DMS53 (cell line): ENCODE measurements at regions not wholly inside any gene's neighbourhood (a gene's known extent, or its start where the extent isn't known, plus 50 kb on each side); places are given as distances from the start of the nearest gene placed in this dataset.

Experiments
- DNase-seq: peaks from one replicate; lab custom pipeline; 2025; lab: John Stamatoyannopoulos, UW

DNA sequence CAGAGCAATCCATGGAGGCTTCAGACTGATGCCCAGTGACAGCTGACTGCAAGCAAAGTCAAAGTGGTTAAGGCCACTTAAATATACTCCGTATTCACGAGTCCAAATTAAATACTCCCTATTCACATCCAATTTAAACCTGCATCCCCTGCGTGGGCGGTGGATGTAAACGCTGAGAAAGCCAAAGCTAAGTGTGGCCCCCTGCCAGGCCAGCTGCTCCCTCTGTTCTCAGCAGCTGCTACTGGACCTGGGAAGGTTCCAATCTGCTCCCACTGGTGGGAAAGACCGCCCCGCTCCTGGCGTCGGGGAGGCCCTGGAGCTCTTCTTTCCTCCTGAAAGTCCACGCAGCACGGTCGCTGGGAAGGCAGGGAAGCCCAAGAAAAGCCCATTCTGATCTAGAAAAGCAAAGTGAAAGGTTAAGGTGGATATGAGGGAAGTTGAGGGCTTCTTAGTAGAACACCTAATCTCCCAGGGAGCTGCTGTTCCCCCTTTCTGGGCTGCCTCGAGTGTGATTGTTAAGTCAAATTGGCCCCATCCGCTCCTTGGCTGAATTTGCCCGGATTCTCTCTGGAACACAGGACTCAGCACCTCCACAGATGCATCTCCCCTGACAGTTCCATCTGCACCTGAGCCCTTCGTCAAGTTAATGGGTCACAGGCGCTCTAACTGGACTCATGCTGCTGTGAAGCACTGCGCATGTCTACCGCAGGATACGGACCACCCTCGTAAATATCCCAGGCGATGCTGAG, 205.5 kb downstream of the USP12 start:
- DNase-seq = peak; percentile 78

DNA sequence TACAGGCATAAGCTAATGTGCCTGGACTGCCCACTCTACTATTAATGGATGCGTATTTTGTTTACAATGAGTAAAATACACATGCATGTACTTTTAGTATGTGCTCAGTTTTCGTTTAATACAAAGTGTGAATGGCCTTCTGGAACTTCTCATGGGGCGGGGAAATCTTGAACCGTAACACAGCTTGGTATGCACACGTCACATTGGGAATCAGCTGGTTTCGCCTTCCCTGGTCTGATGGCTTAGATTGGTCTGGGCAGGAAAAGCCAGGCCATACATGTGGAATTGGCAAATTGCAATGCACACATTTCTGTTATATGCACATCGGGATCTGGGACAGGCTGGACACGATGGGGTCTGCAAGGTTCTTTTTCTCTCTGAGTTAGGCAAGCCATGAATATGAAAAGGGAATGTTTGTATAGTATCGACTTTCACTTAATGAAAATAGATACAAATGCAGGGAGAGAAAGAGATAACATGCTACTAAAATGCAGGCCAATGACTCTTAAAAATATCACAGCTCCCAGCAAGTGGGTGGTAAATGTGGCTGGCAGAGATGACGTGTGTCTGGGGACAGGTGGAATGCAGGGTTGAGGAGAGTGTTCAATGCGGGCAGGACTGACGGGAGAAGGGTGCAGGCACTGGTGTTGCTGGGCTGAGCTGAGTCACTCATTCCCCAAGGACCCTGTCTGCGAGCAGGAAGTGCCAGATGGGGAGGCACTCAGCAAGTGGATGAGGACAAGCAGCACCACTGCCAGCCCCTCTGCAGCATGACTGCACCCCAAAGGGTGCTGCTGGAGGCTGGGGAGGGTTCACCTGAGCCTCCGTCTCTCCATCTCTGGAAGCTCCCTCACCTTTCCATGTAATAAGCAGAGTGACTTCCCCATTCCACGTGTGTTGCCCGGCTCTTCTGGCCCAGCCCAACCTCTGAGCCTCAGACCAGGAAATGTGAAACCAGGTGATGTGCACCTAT, 204.0 kb upstream of the GPR12 start:
- DNase-seq = peak; percentile 97

DNA sequence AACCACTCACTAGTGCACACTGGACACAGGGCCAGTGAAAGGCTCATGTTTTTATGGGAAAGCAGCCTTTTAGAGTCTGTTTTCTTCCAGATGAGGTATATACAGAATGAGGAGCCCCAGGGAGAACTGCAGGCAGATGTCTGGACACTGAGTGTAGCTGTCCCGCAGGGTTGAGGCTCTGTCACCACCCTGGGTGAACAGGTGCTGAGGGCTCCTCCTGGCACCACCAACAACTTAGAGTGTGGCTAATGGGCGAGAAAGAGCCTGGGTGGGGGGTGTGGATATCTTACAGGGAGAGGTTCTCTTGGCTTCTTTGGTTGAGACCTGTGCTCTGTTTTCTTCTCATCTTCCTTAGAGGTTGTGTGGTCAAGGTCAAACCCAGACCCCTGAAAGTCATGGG, 202.1 kb upstream of the GPR12 start:
- DNase-seq = peak; percentile 82

DNA sequence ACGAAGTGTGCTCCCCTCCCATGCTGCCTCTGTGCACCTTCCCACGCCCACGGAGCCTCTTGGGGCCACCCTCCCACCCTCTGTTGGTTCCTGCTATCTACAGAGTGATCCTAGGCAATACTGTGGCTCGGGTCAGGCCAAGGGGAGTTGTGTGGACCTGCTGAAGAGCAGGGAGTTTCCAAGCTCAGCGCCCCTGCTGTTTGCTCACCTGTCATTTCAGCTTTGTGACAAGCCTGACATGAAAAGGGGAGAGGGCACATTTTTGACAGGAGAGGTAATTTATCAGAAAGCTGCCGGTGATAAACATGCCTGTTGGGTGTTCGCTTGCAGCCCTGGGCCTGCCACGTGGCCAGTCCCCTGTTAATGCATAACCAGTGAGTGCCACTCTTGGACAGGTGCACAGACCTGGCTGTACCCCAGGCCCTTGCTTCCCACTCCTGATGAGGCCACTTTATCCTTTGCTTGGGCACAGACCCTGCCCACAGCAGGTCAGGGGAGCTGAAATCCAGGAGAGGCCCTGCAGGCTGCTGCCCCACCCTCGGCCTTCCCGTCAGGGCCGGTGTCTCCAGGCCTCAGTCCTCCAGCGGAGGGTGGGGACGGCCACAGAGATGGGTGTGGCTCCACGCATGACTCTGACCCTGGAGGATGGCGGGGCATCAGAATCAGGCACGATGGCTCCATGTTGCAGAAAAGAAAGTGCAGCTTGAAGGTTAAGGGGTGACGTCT, 201.5 kb upstream of the GPR12 start:
- DNase-seq = peak; percentile 99

DNA sequence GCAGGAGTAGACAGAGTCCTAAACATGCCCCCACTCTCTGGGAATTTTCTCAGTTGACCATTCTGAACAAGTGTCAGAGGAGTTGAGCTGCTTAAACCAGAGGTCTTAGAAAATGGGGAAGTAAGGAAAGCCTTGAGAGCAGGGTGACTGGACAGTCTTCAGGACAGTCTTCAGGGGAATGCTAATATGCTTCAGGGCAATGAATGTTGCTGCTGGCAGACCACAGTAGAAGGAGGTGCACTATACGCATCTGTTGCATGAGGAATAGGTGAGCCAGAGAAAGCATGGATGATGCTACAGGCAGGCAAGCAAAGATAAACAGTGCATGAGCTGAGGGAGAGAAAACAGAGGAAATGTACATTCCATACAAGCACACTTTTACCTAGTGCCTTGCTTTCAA, 196.6 kb upstream of the GPR12 start:
- DNase-seq = no peak

DNA sequence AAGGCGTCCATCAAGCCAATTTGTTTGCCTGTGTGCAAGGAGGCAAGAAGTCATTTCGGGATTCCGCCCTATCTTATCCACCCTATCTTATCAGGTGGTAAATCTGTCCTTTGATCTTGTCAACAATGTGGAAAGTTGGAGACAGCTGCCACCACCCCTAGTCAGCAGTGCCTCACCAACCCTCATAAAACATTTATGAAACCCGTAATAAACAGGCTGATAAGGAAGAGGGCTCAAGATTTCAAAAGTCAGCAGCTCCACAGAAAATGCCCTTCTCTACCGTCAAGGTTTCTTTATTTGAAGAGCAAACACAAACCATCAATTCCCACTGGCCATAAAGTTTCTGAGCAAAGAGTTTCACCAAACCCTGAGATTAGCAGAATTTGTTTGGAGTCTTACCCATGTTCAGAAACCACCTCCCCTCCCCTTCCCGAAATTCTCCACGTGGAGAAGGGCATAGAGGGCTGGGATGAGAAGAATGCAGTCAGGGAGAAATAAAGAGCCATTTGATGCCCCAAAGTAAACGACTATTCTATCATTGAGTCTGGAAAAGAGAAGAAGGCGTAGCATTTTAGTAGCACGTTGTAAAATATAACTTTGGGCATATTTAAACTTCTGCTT, 196.0 kb upstream of the GPR12 start:
- DNase-seq = no peak

DNA sequence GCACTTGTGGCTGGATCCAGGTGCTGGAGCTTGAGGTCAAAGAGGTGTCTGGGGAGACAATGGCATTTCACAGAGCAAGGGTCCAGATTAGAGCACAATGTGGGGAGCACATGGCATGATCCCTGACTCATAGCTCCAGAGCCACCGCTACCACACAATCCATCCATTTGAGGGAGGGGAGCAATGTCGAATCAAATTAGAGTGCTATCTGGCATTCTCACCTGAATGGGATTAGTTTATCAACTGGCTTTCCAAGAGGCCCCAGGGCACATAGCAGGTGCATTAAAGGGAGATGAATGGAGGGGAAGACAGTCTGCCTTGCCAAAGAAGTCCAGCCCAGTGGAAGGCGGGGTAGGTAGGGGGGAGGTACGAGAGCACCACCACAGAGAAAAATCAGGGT, 194.4 kb upstream of the GPR12 start:
- no peak for DNase-seq

DNA sequence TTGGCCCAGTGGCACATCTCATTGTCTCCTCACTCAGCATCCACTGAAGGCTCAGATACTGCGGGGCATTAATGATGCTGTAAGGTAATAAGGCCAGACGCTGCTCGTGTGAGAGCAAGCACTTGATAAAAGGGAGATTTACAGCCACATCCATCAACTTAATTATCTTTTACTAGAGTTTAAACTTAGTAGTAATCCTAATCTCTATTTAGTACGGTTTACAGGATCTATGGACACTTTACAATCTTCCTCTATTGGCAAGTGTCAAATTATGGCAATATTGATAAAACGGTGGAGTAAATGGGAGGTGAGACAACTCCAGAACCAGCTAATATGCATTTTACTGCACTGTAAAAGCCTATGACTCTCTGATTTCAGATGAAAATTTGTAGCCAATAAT, 192.7 kb upstream of the GPR12 start:
- no peak for DNase-seq

DNA sequence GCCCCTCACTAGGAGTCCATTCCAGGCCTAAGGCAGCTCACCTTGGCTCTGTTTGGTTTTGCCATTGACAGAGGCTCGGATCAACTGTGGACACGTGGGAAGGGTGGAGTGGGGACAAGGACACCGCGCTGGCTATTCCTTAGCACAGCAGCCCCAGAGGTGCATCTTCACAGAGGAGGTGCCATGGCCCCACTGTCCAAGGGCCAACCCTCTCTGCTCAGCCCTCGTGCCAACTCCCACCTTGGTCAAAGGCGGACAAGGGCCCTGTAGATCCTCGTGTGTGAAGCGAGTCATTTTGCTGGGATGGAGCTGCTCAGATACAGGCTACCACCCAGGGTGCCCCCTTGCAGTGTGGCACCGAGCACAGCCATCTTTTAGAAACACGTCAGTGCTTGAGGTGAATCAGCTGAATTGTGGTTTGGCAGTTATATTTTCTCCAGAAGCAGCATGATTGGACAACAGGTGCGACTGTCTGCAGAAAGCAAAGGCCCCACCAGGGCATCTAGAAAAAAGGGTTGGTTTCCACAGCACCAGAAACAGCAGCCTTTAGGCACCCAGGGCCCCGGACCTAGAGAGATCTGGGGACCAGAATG, 192.1 kb upstream of the GPR12 start:
- DNase-seq = no peak

DNA sequence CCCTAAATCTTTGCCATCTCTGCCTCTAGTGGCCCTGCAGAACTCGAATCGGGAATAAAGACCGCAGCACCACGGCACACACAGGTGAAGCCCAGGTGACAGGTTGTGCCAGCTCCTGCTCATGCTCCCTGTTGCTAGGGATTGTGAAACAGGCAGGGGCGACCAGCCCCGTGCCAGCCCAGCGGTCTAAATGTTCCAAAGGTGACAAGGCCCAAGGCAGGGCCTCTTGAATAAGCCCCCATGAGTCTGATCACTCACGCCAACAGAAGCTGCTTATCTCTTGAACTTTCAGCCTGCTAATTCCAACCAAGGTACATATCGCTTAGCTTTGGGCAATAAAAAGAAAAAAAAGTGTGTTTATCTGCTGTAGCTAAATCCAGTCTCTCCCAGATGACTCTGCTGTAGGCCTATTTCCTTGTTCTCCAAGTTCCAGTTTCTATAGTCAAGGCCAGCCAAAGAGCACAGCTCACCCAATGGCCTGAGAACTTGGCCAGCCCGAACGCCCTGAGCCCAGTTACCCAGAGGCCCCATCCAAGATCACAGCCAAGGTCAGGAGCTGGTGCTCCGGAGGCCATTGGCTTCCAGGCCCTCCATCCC, 191.1 kb upstream of the GPR12 start:
- no peak for DNase-seq

DNA sequence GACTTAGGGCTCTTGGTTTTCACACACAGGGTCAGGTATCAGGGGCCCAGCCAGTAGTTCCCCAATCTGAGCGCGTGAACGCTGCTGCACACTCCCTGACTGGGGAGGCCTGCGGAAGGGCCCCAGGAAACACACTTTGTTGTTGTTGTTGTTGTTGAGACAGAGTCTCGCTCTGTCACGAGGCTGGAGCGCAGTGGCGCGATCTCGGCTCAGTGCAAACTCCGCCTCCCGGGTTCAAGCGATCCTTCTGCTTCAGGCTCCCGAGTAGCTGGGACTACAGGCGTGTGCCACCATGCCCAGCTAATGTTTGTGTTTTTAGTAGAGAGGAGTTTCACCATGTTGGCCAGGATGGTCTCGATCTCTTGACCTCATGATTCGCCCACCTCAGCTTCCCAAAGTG, 190.4 kb upstream of the GPR12 start:
- no peak for DNase-seq

DNA sequence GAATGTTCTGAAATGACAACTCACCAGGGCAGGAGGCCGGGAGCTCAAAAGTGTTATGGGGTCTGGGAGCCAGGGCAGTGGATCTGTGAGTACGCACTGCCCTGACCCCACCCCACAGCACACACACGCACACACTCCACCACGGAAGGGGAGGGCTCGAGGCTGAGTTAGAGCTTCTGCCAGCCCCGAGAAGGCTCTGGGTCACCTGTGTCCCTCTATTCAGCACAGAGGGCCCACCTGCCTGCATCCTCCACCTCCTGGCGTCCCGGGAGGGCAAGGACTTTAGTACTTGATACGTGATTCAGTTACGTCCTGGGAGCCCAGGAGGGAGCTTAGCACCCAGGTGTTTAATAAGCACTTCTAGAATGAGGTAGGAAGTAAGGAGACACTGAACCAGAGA, 190.0 kb upstream of the GPR12 start:
- no peak for DNase-seq

DNA sequence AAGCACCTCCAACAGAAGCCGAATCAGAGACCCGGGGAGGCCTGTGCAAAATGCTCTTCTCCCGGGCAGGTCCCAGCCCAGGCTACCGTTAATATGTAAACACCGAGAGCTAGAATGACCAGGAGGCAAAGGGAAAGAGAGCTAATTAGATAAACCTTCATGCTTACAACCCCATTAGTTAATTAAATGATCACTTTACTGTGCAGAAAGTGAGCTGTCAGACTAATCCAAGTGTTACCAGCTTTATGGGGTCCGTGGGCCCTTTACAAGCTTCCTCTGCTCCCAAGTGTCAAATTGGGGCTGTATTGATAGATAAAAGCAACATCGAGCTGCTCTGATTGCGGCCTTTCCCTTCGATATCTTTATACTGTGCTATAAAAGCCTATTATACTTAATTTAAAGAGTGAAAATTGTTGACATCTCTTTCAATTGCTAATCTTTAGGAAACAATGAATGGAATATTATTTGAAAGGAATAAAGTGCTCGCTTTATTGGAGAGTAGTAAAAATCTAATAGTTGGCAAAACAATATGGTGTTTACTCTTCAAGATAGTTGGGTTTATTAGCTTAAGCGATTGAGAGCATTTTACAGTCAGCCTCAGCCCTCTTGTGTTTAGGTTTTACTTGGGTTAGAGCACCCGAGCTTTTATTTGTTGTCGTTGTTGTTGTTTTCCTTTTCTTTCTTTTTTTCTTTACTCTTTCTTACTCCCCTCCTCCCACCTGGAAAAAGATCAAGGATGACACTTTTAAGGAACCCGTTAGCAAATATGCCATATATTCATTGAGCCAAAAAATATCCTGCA, 189.3 kb upstream of the GPR12 start:
- DNase-seq = no peak

DNA sequence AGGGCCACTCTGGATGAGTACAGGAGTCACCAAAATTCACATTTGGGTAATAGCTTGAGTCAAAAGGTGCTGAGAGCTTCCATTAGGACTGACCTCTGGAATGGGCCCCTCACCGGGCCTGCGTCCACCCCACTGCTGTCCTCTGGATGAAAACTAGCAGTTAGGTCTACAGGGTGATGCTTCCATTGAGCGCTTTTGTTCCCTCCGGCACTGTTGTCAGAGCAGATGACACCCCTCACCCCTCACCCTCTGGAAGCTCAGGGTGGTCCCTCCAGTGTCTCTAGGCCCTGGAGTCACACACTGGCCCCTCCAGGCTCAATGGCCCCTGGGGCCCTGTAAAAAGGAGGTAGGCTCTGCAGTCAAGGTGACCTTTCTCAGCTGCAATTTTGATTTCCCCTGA, 187.8 kb upstream of the GPR12 start:
- no peak for DNase-seq

DNA sequence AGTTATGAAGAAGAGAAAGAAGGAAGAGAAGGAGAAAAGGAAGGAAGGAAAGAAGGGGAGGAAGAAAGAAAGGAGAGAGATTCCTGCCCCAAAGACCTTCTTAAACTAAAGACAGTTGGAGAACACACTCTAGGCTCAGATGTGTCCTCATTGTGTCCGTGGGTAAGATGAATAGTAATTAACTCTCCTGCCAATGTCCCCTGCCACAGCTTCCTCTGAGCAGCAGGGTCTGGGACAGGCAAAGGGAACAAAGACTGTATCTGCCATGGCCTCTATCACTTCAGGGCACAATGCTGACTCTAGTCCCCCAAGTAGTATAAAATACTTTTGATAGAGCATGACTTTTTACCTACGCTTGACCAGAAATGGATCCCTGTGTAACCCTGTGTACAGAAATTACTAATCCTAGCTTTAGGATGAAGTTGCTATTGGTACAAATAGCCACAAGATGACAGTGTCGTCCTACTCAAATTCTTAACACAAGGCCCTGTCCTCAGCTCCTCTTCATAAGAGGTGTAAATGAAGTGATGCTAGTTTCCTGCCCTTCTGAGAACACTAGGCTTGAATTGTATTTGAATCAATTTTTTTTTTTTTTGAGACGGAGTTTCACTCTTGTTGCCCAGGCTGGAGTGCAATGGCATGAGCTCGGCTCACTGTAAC, 186.2 kb upstream of the GPR12 start:
- peak; percentile 93 for DNase-seq

DNA sequence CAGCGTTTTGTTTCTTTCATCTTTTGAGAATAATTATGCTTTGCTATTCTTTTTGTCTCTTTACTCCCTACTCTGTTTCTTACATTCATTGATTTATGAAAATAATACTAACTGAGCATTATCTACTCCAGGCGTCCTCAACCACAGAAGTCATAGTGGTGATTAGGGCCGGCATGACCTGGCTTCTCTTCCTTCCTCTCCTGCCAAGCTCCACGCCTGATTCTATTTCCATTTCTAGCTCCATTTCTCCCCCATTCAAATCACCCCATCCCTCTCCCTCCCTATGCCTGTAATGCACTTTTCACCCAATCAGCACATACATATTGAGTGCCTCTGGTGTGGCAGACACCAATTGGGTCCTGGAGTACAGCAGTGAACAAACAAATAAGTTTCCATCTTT, 183.2 kb upstream of the GPR12 start:
- DNase-seq = no peak

DNA sequence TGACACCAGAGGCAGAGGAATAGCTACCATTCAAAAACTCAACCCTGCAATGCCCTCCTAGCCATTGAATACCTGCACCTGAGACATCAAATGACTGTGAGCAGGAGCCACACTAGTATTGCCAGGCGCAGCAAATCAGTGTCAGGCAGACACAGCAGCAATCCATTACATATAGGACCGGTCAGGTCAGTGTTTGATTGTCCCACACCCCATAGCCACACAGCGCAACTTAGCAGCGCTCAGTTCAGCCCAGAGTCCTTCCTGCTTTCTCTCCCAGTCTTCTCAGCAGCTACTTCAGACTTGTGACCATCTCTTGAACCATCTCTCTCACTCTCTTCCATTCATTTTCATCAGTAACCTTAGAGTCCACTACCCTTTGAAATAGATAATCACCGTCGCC, 181.6 kb upstream of the GPR12 start:
- no peak for DNase-seq

DNA sequence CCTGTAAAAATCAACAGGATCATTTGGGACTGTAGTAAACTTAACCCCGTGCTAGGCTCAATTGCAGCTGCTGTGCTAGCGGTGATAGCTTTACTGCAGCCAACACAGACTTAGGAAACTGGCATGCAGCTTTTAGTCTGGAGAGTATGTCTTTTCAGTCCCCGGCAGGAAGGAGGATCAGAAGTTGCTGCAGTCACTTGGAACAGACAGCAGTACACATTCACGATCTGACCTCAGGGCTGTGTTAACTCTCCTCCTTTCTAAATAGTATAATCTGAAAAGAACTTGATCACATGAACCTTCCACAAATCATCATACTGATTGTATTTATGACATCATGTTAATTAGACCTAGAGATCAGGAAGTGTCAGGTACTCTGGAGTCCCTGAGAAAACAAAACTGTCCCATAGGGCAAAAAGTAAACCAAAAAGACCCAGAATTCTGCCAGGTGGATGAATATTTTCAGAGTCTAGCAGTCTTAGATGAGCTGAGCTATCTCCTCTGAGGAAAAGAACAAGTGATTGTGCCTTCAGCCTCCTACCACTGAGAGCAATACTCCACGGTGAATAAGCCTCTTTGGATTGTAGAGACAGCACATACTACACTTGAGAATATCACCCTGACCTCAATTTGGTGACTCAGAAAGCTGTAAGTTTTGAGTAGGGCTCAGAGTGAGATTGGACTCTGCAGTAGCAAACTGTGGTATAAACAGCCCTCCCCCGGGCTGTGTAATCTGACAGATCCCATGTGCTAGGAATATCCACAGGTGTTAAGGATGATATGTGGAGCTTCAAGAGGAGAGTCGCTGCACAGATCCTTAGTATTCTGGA, 181.0 kb upstream of the GPR12 start:
- peak; percentile 33 for DNase-seq

DNA sequence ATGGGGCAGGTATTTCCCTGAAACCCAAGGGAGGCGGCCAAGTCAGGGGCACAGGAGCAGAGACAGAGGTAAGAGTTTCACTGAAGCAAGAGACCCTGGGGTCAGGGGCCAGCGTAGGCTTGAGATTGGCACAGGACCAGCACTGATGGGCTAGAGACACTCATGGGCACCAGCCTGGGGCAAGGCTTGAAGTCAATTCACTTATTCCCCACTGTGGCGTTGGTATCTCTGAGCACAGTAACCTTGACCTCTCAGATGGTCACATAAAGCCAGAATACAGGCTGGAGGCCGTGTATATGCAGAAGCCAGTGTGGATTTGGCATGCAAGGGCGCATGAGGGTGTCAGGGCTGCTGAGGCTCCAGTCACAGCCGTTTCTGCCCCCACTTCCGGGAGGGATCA, 173.5 kb upstream of the GPR12 start:
- DNase-seq = no peak
